IPS-NIHi7 (cell line): ENCODE measurements at regions not wholly inside any gene's neighbourhood (a gene's known extent, or its start where the extent isn't known, plus 50 kb on each side); places are given as distances from the start of the nearest gene placed in this dataset.
"Not testable (repeated sequence)": the region's sequence is repeated elsewhere in the genome, so short reads cannot be mapped to it uniquely, and the experiment has no call there.

Source experiments
- DNase-seq: peaks from one replicate; pipeline ENCODE4 v3.0.0; 2012; ENCODE audit warnings: mixed read lengths; ENCODE audit errors: extremely low spot score

DNA sequence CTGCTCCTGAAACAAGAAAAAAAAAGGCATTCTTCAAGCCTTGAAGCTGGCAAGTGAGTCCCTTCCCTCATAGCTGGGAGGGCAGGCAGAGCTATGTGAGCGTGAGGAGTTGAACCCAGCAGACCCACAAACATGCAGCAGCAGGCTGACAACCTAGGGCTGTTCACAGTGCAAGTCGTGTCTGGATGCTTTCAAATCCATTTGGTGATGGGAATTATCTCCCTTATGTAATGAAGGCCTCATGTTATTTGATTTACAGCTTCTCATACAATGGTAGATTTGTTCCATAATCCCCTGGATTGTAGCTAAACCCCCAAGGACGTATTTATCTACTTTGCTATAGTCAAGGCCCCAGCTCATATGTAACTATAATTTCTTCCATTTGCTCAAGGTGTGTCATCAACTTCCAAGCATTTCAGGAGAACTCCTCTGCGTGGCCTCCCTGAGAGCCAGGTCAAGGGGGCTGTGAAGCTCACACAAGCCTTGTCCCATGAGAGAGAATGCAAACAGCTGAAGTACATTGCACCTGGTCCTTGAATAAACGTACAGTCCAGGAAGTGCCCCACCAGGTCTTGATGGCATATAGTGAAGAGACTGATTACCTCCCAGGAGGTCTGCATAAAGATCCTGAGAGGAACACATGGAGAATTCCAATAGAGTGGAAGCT, 124.8 kb upstream of the SLC1A3 start:
- DNase-seq: no peak

DNA sequence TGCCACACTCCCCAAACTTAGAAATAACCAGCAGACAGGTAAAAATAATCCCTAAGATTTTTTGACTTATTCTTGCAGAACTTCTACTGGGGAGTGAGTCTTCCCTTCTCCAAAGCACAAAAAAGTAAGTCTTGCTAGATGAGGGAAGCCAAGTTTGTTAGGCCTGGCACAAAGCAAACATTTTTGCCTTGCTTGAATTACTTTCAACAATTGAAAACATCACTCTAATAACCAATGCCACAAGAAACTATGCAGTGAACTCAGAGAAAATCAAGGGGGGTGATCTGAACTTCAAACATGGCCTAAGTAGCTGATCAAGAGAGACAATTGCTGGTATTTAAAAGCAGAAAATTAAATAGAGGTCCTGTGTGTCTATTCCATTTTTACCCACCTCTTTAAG, 123.6 kb upstream of the SLC1A3 start:
- DNase-seq: no peak

DNA sequence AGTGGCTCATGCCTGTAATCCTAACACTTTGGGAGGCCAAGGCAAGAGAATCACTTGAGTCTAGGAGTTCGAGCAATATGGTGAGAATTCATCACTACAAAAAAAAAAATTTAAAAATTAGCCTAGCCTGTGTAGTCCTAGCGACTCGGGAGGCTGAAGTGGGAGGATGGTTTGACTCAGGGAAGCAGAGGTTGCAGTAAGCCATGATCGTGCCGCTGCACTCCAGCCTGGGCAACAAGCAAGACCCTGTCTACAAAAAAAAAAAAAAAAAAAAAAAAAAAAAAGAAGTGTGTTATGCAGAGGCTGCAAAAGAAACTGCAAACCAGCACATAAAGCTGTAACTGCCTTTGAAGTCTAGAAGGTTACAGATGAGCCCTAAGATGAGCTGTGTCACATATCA, 116.9 kb upstream of the SLC1A3 start:
- DNase-seq: no peak

DNA sequence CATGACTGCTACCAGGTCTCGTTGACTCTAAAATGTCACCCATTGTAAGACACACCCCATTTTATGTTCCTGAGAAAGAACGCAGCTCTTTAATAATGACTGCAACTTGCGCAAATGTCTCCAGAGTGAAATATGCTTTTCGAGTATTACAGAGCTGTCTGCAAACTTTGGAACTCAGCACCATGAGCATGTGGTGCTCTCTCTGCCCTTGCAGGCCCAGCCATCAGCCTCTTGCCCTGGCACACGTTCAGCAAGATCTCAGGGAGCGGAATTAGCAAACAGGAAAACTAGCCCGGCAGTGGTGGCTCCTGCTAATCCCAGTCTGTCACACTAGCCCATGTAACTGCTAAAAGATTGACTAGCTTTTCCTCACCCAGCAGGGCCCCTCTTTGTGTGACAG, 114.5 kb upstream of the SLC1A3 start:
- peak; percentile 22 for DNase-seq

DNA sequence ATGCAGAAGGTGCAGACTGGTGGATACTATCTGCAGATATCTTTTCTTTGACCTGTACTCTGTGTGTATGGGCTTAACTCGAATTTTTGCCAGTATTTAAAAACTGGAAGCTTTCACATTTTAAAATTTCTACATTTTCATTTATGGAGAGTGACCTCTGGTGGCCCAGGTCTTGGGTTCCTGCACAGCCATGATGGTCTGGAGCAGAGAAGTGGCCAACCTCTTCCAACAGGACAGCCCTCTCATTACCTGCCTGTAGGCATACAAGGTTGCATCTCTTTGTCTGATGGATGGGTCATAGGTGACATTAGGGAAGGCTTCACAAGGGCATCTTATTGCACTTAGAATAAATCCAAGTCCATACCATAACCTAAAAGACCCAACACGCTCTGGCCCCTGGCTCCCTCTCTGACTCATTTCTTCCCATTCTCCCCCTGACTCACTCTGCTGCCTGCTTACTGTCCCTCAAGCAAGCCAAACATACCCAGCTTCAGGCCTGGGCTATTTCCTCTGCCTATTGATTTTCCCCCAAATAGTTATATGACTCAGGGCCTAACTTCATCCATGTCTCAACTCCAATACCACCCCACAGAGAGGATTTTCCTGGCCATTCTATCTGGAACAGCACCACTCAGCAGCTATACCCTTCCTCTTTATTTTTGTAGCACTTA, 113.3 kb upstream of the SLC1A3 start:
- DNase-seq: no peak

DNA sequence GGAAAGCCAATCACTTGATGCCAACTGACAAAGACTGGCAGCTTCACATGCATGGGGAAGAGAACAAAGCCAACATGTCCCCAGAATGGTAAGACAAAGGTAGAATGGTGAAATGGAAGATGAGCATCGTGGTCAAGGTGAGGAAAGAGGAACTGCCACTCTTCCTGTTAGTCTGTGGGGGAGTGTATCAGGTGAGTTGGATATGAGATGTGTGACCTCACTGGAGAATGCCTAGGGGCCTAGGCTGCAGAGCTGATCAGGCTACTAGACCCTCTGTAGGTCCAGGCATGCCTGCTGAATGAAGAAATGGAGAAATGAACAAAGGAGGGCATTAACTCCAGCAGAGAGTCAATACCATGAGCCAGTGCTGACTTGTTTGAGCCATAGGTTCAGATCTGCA, 112.4 kb upstream of the SLC1A3 start:
- no peak for DNase-seq

DNA sequence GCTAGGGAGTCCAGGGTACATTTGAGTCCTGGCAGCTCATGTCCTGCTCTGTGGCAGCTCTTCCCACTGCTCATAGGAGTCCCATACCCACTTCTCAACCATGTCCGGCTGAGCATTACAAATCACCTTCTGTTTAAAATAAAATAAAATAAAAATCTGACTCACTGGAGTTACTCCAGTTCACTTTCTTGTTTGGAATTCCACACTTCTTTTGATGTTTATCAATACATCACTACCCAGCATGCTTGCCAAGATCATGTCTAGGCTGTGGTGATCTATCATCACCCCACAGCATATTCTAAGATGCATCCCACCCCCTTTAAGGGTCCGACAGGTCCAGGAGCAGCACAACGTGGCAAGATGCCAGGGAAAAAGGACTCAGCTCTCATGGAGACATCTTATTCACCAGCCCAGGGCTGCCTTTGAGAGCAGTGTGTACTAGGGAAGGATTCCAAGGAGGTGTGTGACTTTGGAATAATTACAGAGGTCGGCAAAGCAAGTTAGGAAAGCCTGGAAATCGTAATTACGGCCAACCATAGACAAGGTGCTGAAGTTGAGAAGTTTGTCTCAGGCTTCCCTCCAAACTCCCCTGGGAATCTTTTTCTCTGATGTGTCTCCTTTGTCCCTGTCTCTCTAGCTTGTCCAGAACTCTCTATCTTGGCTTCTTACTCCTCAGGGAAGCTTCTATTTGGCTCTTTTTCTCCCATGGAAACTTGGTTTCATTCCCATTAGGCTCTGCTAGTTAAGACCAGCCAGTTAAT, 111.4 kb upstream of the SLC1A3 start:
- no peak for DNase-seq

DNA sequence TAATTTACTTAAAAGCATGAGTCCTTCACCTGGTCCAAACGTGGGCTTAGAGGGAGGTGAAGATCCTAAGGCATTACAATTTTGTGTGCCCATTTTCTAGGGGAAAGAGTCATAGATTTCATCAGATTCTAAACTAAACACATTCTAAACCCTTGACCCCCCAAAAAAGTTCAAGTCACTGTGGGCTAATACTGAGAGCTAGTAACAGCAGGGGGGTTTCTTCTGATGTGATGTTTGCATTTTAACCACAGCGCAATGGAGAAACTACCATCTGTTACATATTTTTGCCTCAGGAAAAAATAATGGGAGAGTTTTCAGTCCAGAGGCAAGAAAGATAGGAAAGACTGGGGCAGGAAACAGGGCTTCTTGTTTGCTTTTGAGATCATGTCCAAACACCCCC, 110.8 kb upstream of the SLC1A3 start:
- no peak for DNase-seq

DNA sequence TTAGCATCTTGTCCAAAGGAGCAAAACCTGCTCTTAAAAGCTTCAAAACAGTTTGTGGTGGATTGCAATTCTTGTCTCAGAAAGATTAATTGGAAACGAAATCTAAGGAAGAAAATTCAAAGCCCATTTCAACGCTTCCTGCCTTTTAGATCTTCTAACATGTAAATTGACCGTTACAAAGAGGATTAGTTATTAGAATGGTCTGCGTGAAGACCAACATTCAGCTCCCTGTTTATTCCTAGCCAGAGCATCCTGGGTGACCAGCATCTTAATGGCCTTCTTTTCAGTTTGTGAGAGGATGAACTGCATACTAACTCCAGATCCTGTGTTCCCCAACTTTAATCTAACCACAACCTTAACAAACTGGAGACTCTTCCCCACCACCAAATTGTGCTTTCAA, 109.9 kb upstream of the SLC1A3 start:
- DNase-seq: no peak

DNA sequence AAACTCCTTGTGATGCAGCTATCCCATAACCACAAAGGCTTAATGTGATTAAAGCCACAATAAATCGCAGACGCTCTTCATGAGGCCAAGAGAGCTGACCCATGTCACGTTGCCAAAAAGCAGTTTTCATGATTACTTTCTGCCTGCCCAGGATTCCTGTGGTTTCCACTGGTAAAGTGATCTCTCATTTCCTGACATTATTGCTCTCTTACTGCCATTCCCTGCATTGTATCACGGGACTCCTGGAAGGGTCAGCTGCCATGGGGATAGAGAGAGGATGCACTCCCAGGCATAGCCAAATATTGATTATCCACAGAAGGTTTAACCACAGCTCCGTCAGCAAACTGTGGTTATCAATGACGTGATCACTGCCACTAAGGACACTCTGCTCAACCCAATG, 103.8 kb upstream of the SLC1A3 start:
- no peak for DNase-seq

DNA sequence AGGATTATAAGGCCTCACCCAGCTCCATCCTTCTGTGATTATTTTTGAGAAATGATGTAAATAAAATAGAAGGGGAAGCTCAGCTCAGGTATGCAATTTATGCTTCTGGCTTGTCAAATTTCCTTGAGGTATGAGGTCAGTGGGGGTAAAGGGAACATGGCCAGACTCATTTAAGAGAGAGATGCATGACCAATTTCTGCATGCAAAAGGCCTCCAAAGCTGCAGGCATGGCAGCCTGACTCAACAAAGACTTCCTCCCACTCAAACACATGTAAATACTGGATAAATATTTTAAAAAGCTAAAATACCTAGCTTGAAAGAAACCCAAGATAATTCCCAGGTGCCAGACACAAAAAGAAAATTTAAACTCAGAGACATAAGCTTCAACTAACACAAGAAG, 101.4 kb upstream of the SLC1A3 start:
- no peak for DNase-seq

DNA sequence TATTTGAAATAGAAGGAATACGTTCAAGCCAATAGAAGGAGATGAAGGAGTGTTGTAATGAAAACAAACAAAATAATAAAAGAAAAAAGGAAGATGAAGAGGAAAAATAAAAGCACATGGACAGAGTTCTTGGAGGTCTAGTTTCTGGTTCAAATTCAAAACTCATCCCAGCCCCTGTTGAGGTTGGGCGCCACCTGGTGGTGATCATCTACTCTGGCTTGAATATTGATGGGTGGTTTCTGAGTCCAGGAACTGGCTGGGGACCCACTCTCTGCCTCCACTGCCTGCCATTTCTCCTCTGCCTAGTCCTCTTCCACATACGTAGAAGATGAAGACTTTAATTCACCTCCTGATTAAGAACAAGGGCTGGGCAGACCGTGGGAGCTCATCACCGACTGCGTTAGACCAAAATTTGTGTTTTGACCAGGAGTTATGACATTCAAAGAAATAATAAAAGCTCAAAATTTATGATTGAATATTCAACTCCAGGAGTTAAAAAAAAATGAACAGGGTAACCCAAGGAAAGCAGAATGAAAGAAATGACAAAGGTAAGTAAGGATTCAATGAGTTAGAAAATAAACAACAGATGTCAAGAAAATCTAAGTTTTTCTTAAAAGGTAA, 99.0 kb upstream of the SLC1A3 start:
- peak; percentile 90 for DNase-seq

DNA sequence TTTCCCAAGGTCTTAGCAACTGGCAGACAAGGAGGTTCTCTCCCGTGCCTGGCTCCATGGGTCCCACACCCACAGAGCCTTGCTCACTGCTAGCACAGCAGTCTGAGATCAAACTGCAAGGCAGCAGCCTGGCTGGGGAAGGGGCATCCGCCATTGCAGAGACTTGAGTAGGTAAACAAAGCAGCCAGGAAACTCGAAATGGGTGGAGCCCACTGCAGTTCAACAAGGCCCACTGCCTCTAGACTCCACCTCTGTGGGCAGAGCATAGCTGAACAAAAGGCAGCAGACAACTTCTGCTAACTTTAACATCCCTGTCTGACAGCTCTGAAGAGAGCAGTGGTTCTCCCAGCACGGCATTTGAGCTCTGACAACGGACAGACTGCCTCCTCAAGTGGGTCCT, 98.1 kb upstream of the SLC1A3 start:
- not testable (repeated sequence) for DNase-seq

DNA sequence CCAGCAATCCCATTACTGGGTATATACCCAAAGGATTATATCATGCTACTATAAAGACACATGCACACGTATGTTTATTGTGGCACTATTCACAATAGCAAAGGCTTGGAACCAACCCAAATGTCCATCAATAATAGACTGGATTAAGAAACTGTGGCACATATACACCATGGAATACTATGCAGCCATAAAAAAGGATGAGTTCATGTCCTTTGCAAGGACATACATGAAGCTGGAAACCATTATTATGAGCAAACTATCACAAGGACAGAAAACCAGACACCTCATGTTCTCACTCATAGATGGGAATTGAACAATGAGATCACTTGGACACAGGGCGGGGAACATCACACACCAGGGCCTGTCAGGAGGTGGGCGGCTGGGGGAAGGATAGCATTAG, 92.8 kb upstream of the SLC1A3 start:
- not testable (repeated sequence) for DNase-seq

DNA sequence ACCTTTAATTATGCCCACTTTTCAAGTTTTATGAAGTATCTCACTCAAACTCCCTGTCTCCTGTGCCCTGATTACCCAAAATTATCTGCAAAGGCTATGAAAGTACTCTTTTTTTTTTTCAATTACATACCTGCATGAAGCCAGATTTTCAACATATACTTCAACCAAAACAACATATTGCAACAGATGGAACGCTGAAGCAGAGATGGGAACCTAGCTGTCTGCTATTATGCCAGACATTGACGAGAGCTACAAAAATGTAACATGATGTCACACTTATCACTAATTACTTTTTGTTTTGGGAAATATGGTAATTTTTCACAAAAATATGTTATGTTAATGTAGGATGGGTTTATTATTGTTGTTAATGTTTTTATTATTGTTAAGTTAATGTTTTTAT, 86.5 kb upstream of the SLC1A3 start:
- DNase-seq: no peak

DNA sequence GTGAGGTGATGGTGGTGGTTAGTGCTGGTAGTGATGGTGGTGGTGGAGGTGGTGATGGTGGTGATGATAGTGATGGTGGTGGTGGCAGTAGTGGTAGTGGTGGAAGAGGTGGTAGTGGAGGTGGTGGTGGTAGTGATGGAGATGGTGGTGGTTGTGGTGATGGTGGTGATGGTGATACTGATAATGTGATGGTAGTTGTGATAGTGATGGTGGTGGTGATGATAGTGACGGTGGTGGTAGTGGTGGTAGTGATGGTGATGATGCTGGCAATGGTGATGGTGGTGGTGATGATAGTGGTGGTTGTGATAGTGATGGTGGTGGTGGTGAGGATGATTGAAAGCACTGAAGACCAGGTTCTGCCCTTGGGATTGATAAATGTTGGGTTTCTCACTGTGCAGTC, 85.2 kb upstream of the SLC1A3 start:
- DNase-seq: no peak

DNA sequence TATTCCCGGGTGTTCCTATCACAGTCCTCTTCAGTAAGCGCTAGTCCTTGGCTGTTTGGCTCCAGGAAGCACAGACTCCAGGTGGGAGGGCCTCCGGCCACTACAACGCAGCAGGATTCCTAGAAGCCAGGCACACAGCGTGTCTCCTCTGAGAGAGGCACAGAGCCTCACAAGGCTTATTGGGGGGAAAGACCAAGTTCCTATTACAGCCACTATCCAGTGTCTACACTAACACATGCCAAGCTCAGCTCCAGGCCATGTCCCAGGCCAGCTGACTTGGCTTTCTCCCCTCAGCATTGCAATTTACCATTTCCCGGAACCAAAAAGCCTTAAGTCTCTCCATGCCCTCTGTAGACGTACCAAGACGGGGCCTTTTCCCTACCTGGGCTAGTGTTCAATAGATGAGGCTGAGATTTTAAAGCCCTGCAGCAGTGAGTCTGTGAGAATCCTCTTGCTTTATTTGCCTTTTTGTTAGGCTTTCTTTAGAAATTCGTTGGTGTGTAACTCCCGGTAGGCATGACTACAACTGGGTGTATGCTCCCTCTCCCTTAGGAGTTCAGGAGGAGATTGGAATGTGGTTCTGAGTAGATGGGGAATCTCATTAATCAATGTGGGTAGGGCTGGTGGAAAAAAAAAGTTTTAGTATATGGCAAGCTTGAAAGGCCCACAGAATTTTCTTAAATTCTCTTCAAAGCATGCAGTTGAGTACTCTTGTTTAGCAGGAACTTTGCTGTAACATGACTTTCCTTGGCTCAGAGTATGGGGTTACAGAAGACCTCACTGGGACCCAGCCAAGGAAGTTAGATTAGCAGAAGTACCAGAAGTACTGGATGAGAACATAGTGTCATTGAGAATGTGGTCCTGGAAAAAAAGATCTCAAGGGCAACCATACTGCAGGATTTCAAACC, 84.3 kb upstream of the SLC1A3 start:
- DNase-seq: peak; percentile 49

DNA sequence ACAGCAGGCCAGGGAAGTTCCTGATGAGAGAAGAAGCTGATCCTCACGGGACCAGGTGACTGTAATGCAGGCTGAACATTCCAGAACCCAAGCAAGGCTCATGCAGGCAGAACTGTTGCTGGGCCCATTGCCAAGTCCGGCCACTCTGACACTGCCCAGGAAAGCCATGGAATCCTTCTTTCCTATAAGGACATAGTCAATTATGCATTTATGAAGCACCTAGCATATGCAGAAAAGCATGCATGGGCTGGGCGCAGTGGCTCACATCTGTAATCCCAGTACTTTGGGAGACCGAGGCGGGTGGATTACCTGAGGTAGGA, 83.7 kb upstream of the SLC1A3 start:
- no peak for DNase-seq

DNA sequence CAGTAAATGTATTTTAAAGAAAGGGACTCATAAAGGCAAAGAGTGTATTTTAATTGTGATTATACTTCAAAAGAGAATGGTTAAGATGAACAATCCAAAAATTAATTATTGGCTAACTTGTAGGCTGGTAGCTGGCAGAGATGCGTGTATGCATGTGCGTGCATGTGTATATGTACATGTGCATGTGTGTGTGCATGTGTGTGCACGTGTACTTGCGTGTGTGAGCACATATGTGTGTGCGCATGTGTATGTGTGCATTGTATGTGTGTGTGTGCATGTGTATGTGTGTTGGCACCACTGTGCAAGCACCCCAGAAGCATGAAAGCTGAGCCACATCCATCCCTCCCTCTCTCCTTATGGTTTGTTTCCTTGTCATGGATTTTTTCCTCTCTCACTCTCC, 83.0 kb upstream of the SLC1A3 start:
- DNase-seq: no peak

DNA sequence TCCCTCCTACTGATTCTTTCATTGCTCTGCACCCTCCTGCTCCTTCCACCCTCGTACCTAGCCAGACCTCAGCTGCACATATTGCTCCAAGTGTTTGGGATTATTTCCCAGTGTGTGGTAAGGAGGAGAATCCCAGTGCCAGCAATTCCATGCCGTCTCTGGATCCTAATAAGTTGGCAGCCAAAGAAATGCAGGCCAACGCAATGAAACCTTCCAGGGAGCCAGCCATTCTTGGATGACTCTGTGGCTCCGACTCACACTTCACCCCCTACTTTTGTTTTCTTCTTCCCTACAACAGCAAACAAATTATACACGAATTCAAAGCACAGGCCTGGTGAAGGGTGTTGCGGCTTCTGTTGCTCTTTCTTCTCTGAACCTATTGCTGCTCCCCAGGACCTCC, 82.5 kb upstream of the SLC1A3 start:
- DNase-seq: no peak

DNA sequence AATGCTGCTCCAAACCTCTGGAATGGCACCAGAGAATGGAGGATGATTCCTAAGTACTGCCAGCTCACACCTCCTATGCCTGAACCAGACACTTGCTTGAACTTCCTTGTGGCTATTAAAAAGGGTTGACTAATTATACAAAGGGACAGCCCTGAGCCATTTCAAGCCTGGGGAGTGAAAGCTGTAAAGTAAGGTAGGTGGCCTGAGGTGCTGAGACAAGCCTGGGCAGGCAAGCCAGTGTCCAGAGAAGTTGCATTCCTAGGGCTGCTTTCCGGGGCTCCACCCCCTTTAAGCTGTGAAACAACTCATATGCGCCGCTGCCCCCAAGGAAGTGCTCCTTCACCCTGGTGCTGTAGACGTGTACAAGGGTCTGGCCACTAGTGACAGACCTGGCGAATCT, 79.9 kb upstream of the SLC1A3 start:
- DNase-seq: no peak

DNA sequence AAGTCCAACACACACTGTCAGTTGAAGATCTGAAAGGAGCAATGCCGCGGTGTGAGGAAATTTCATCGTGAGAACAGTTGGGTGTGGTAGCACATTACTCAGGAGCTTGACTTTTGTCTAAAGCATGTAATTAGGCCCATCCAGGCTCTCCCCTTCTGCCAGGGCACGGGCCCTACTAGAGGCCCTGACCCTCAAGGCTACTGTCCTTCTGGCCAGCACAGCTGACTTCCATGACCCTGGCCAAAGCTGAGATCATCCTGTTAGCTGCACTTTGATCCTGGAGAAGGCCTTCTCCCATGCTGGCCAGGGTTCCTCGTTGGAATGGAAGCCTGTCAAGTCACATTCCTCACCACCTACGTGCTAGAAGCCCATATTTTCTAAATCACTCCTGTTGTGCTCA, 77.8 kb upstream of the SLC1A3 start:
- no peak for DNase-seq
